ENCODE measurements at regions not wholly inside any gene's neighbourhood (a gene's known extent, or its start where the extent isn't known, plus 50 kb on each side); places are given as distances from the start of the nearest gene placed in this dataset.

DNA sequence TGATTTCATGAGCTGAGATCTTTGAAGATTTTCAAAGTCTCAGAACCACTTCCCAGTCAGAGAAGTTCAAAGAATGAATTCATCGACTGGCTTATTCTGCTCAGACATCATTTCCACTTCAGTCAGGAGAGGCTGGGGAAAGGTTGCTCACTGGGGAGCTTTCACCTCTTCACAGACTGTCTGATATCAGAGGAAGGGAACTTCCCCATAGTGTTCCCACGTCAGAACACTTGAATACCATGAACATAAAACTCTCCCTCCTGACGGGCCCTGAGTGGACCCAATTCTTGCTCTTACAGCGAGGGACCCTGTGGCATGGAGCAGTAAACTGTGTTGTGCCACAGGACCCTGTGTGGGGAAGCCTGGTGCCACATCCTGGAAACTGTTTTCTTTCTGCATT is 492.6 kb downstream of the COG6 start (continued):
- TF ChIP-seq, protein P1, sequence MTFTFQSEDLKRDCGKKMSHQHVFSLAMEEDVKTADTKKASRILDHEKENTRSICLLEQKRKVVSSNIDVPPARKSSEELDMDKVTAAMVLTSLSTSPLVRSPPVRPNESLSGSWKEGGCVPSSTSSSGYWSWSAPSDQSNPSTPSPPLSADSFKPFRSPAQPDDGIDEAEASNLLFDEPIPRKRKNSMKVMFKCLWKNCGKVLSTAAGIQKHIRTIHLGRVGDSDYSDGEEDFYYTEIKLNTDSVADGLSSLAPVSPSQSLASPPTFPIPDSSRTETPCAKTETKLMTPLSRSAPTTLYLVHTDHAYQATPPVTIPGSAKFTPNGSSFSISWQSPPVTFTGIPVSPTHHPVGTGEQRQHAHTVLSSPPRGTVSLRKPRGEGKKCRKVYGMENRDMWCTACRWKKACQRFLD (tag by site-specific recombination; IDR thresholded peaks at IDR 0.05), result no peak
- TF ChIP-seq, protein P2, sequence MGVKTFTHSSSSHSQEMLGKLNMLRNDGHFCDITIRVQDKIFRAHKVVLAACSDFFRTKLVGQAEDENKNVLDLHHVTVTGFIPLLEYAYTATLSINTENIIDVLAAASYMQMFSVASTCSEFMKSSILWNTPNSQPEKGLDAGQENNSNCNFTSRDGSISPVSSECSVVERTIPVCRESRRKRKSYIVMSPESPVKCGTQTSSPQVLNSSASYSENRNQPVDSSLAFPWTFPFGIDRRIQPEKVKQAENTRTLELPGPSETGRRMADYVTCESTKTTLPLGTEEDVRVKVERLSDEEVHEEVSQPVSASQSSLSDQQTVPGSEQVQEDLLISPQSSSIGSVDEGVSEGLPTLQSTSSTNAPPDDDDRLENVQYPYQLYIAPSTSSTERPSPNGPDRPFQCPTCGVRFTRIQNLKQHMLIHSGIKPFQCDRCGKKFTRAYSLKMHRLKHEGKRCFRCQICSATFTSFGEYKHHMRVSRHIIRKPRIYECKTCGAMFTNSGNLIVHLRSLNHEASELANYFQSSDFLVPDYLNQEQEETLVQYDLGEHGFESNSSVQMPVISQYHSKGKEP (tag by site-specific recombination; IDR thresholded peaks at IDR 0.05), result no peak
- TF ChIP-seq ZNF501 (tag by site-specific recombination; IDR thresholded peaks at IDR 0.05) (no peak), ZNF510 (tag by site-specific recombination; IDR thresholded peaks at IDR 0.05; ENCODE audit: insufficient replicate concordance) (no peak), ZNF10 (tag by site-specific recombination; IDR thresholded peaks at IDR 0.05) (no peak), ZNF157 (tag by site-specific recombination; IDR thresholded peaks at IDR 0.05) (no peak), ZNF571 (tag by site-specific recombination; IDR thresholded peaks at IDR 0.05) (no peak), ZNF391 (tag by site-specific recombination; IDR thresholded peaks at IDR 0.05; ENCODE audit: borderline replicate concordance, low read depth) (no peak), GLIS2 (tag by site-specific recombination; IDR thresholded peaks at IDR 0.05) (no peak)

GRCh38 chr13:40148742-40149141 is 493.3 kb downstream of the COG6 start:
- Histone ChIP-seq H3K36me3 (ENCODE audit: control insufficient read depth in 2 of 2, insufficient read depth in 1 of 2, low read length in 2 of 2) (no peaks in the 10 kb centered on the region), H3K4me3 (ENCODE audit: low read depth, low read length) (no peak overlapping the region), H3K4me1 (ENCODE audit: control insufficient read depth, insufficient read depth, low read length) (no peaks in the 10 kb centered on the region), H3K27ac (ENCODE audit: extremely low read depth, low read depth, low read length) (no peak overlapping the region), H3K9me3 (ENCODE audit: control insufficient read depth, insufficient read depth, low read depth, low read length) (no peaks in the 10 kb centered on the region)
- CTCF ChIA-PET, result interaction anchor here (0.7 to 1.1 kb wide), 2 partner anchors 20 to 27 kb away, joined by 3 read pairs; no protein-coding TSS in a partner anchor
- TF ChIP-seq ZFP3 (tag by site-specific recombination; IDR thresholded peaks at IDR 0.05; ENCODE audit: low read depth) (no peak), ZNF658 (tag by site-specific recombination; IDR thresholded peaks at IDR 0.05) (no peak), ZNF660 (tag by site-specific recombination; IDR thresholded peaks at IDR 0.05) (no peak), ZNF621 (tag by site-specific recombination; IDR thresholded peaks at IDR 0.05) (no peak), AEBP2 (tag by site-specific recombination; IDR thresholded peaks at IDR 0.05; ENCODE audit: borderline replicate concordance) (no peak), TSHZ1 (tag by site-specific recombination; IDR thresholded peaks at IDR 0.05; ENCODE audit: borderline replicate concordance) (no peak), ZNF48 (tag by site-specific recombination; IDR thresholded peaks at IDR 0.05) (no peak), HOXC10 (CRISPR knock-in tag; IDR thresholded peaks at IDR 0.05) (no peak), ZNF561 (tag by site-specific recombination; IDR thresholded peaks at IDR 0.05; ENCODE audit: borderline replicate concordance) (no peak)
- TF ChIP-seq, protein P3, sequence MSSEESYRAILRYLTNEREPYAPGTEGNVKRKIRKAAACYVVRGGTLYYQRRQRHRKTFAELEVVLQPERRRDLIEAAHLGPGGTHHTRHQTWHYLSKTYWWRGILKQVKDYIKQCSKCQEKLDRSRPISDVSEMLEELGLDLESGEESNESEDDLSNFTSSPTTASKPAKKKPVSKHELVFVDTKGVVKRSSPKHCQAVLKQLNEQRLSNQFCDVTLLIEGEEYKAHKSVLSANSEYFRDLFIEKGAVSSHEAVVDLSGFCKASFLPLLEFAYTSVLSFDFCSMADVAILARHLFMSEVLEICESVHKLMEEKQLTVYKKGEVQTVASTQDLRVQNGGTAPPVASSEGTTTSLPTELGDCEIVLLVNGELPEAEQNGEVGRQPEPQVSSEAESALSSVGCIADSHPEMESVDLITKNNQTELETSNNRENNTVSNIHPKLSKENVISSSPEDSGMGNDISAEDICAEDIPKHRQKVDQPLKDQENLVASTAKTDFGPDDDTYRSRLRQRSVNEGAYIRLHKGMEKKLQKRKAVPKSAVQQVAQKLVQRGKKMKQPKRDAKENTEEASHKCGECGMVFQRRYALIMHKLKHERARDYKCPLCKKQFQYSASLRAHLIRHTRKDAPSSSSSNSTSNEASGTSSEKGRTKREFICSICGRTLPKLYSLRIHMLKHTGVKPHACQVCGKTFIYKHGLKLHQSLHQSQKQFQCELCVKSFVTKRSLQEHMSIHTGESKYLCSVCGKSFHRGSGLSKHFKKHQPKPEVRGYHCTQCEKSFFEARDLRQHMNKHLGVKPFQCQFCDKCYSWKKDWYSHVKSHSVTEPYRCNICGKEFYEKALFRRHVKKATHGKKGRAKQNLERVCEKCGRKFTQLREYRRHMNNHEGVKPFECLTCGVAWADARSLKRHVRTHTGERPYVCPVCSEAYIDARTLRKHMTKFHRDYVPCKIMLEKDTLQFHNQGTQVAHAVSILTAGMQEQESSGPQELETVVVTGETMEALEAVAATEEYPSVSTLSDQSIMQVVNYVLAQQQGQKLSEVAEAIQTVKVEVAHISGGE (tag by site-specific recombination; conservative IDR thresholded peaks at IDR 0.05; ENCODE audit: low read depth), result no peak
- POLR2A ChIA-PET, result interaction anchor here (0.7 kb wide), 1 partner anchor 524 kb away, joined by 3 read pairs; no protein-coding TSS in a partner anchor
